ENCODE measurements at regions not wholly inside any gene's neighbourhood (a gene's known extent, or its start where the extent isn't known, plus 50 kb on each side); places are given as distances from the start of the nearest gene placed in this dataset.

DNA sequence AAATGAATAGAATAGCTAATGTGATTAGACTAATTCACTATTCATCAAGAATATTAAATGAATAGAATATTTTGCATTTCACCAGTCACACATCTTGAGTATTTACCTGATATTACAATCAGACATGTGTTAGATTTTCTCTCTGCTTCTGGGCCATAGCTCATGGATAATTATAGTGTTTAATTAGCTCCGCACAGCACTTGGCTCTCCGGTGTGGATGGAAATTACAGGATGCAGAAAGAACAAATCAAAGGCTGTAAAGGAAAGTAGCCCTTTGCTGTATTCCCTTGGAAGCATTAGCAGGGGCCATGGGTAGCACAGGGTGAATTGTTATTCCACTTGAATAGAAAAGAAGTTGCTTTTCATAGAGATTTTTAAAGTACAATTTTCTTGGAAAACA is 320.3 kb upstream of the SORL1-AS1 start:
- Histone ChIP-seq H3K27ac (no peak overlapping the region), H3K9me3 (no peaks in the 10 kb centered on the region), H3K36me3 (no peaks in the 10 kb centered on the region), H3K27me3 (replicated peaks; ENCODE audit: insufficient read depth) (no peaks in the 10 kb centered on the region), H3K4me3 (no peak overlapping the region), H3K4me1 (replicated peaks) (no peaks in the 10 kb centered on the region)
- DNase-seq (ENCODE audit: low spot score) = no peak
- WGBS = 71% methylated on average over 2 of the region's 2 CpGs
- intact Hi-C loops (cut with DNase I) = no loop called here
- TF ChIP-seq, protein P1, sequence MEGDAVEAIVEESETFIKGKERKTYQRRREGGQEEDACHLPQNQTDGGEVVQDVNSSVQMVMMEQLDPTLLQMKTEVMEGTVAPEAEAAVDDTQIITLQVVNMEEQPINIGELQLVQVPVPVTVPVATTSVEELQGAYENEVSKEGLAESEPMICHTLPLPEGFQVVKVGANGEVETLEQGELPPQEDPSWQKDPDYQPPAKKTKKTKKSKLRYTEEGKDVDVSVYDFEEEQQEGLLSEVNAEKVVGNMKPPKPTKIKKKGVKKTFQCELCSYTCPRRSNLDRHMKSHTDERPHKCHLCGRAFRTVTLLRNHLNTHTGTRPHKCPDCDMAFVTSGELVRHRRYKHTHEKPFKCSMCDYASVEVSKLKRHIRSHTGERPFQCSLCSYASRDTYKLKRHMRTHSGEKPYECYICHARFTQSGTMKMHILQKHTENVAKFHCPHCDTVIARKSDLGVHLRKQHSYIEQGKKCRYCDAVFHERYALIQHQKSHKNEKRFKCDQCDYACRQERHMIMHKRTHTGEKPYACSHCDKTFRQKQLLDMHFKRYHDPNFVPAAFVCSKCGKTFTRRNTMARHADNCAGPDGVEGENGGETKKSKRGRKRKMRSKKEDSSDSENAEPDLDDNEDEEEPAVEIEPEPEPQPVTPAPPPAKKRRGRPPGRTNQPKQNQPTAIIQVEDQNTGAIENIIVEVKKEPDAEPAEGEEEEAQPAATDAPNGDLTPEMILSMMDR (IDR thresholded peaks at IDR 0.05) = no peak
- no peak for TF ChIP-seq POLR2AphosphoS5 (IDR thresholded peaks at IDR 0.05)
- TF ChIP-seq POLR2A (IDR thresholded peaks at IDR 0.05) = no peak

DNA sequence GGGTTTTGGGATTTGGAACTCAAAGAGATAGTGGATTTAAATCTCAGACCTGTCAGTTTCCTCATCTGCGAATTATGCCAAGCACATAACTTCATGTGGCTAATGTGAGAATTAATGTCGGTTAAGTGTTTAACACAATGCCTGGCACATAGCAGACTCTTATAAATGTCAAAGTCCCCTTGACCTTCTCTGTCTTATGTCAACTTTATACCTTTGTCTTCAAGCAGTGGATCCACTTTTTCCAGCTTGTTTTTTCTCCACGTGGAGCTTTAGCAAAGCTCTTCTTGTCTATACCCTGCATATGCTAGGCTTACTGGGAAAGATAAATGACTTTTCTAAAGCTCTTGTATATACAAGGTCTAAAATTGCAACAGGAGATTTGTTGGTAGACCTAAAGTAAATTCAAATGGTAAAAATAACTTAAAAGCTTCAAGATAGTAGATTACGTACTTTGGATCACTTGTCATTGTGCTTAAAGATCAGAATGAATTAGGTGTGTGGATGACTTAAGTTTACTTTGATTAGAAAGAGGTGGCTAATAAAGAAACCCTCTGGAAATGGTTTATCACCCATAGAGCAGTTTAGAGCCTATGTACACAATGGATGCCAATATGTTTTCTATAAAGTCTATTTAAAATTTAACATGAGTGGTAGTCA is 318.3 kb upstream of the SORL1-AS1 start:
- 76% methylated on average over 4 of the region's 4 CpGs for WGBS
- no peaks in the 10 kb centered on the region for H3K36me3 ChIP-seq
- no peaks in the 10 kb centered on the region for H3K4me1 ChIP-seq (replicated peaks)
- intact Hi-C loops (cut with DNase I) = no loop called here
- no peak overlapping the region for H3K27ac ChIP-seq
- no peaks in the 10 kb centered on the region for H3K9me3 ChIP-seq
- no peaks in the 10 kb centered on the region for H3K27me3 ChIP-seq (replicated peaks; ENCODE audit: insufficient read depth)
- DNase-seq (ENCODE audit: low spot score) = no peak
- no peak overlapping the region for H3K4me3 ChIP-seq
- TF ChIP-seq, protein P1 (IDR thresholded peaks at IDR 0.05) = no peak
- TF ChIP-seq POLR2AphosphoS5 (IDR thresholded peaks at IDR 0.05) (no peak), POLR2A (IDR thresholded peaks at IDR 0.05) (no peak)

DNA sequence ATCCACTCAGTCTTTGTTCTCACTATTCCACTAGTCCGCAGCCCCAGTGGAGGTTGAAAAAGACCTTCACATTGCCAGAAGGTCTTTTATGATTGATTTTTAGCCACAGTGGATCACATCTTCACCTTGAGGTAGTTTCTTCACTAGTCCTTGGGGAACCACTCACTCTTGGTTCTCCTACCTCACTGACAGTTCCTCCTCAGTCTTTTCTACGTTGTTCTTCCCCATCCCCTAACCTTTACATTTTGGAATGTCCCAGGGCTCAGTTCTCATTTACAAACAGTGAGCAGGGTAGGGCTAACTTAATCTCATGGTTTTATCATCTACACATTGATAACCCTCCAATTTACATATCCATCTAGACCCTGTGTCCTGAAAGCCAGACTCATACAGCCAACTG is 316.4 kb upstream of the SORL1-AS1 start:
- WGBS = 94% methylated on average over 2 of the region's 2 CpGs
- DNase-seq (ENCODE audit: low spot score) = no peak
- no peak overlapping the region for H3K4me3 ChIP-seq
- H3K27me3 ChIP-seq (replicated peaks; ENCODE audit: insufficient read depth) = no peaks in the 10 kb centered on the region
- TF ChIP-seq POLR2A (IDR thresholded peaks at IDR 0.05) = no peak
- TF ChIP-seq POLR2AphosphoS5 (IDR thresholded peaks at IDR 0.05) = no peak
- TF ChIP-seq, protein P1 (IDR thresholded peaks at IDR 0.05) = no peak
- H3K9me3 ChIP-seq = no peaks in the 10 kb centered on the region
- H3K4me1 ChIP-seq (replicated peaks) = no peaks in the 10 kb centered on the region
- no peak overlapping the region for H3K27ac ChIP-seq
- H3K36me3 ChIP-seq = no peaks in the 10 kb centered on the region
- intact Hi-C loops (cut with DNase I) = no loop called here

DNA sequence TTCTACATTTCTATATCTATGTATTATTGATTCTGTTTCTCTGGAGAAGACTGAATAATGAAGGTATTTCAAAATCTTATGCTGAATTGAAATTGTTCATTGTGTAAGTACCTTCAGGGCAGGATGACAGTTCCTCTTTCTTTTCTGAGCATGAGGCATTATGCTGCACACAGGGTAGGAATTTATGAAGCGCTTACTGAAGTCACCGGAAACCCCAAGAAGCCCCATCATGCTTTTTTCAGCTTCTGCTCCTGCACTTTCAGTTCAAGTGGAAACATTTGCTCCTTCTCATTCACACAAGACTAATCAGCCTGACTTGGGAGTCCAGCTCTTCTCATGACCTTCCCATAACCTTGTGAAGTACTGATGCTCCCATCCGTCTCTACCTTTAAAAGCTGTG is 314.7 kb upstream of the SORL1-AS1 start:
- H3K27ac ChIP-seq = no peak overlapping the region
- H3K4me1 ChIP-seq (replicated peaks) = no peaks in the 10 kb centered on the region
- no peaks in the 10 kb centered on the region for H3K9me3 ChIP-seq
- WGBS = 80% methylated on average over 3 of the region's 3 CpGs
- no peaks in the 10 kb centered on the region for H3K27me3 ChIP-seq (replicated peaks; ENCODE audit: insufficient read depth)
- no peak overlapping the region for H3K4me3 ChIP-seq
- TF ChIP-seq POLR2AphosphoS5 (IDR thresholded peaks at IDR 0.05) (no peak), POLR2A (IDR thresholded peaks at IDR 0.05) (no peak)
- TF ChIP-seq, protein P1 (IDR thresholded peaks at IDR 0.05) = no peak
- intact Hi-C loops (cut with DNase I) = no loop called here
- DNase-seq (ENCODE audit: low spot score) = no peak
- no peaks in the 10 kb centered on the region for H3K36me3 ChIP-seq

DNA sequence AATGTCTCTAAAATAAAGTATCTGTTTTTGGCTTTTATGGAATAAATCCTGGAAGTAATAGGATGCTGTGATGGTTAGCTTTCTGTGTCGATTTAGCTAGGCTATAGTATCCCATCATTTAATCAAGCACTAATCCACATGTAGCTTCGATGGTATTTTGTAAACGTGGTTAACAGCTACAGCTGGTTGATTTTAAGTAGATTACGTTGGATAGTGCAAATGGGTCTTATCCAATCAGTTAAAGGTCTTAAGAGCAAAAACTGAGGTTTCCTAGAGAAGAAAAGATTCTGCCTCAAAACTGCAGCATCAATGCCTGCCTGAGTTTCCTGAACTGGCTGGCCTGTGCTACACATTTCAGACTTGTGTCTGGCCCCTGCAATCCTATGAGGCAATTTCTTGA is 314.2 kb upstream of the SORL1-AS1 start:
- Histone ChIP-seq H3K27ac (no peak overlapping the region), H3K4me3 (no peak overlapping the region), H3K36me3 (no peaks in the 10 kb centered on the region), H3K4me1 (replicated peaks) (no peaks in the 10 kb centered on the region), H3K27me3 (replicated peaks; ENCODE audit: insufficient read depth) (no peaks in the 10 kb centered on the region), H3K9me3 (no peaks in the 10 kb centered on the region)
- TF ChIP-seq, protein P1 (IDR thresholded peaks at IDR 0.05) = no peak
- no peak for TF ChIP-seq POLR2AphosphoS5 (IDR thresholded peaks at IDR 0.05)
- no peak for TF ChIP-seq POLR2A (IDR thresholded peaks at IDR 0.05)
- intact Hi-C loops (cut with DNase I) = no loop called here
- no peak for DNase-seq (ENCODE audit: low spot score)
- WGBS = 69% methylated on average over 4 of the region's 4 CpGs
